NOMO-1 (cell line): ENCODE measurements at regions not wholly inside any gene's neighbourhood (a gene's known extent, or its start where the extent isn't known, plus 50 kb on each side); places are given as distances from the start of the nearest gene placed in this dataset.

Experiments
- DNase-seq, 2 experiments: peaks; one replicate each; lab custom pipeline; 2025; ENCODE audit not compliant: unreplicated experiment in 2 of 2; lab: John Stamatoyannopoulos, UW

DNA sequence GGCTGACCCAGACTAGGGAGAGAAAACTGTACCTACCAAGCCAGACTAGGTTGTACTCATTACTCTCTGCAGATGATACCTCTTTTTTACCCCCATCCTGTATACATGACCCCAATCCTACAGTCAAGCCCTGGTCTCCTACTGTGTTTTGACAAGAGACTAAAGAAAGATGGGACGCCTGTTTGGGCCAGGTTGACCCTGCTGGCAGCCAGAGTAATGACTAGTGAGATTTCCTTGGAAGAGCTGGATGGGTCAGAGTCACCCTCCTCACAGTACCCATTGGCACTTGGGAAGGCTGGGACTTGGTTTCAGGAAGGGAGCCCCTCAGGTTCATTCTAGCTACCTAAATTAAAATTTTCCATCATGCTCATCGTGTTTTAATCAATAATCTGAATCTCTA, 89.7 kb upstream of the NR4A3 start:
- no peak for DNase-seq

DNA sequence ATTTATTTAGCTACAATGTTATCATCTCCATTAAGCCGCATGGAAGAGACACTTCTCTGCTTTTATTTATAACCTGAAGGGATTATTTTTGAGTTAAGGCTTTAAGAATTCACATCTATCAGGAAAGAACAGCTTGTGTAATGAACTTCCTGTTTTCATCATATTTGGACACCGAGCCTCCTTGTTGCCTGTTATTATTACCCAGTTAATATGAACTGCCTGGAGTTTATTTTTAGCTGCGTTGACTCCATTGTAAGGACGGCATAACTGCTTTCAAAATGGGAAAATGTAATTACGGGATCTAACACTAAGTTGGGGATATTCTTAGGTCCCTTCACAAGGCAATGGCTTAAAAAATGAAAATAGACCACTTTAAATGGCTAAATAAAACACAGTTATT, 89.0 kb upstream of the NR4A3 start:
- peak; percentile 30 to 58 for DNase-seq

DNA sequence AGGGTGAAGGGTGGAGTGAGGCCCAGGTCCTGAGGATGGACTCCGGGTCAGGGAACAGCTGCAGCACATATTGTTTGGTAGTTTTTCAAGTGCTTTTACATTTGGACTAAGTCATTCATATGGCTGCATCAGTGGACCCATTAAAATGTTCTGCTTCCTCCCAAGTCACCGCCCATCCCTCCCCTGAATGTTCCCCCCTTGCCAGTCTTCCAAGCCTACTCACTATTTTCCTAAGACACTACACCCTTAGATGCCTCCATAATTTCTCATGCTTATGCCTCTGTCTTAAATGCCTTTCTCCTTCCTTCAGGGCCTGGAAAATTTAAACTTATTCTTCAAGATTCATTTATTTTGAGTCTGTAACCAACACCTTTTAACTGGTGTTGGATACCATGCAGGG, 86.6 kb upstream of the NR4A3 start:
- no peak for DNase-seq

DNA sequence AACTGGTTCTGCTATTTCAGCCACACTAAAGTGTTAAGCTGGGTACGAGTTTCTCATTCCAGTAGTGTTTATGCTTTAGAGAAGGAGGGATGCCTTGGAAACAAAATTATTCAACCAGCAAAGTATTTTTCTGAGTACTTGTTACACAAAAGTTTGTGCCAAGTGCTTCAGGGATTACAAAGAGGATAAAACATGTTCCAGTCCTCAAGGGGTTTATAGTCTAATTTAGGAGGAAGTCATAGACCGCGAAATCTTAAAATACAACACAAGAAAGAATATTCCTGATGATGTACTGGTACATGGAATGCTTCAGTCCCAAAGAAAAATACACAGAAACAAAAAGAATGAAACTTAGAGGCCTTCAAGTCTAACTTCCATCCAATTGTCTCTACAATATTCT, 85.4 kb upstream of the NR4A3 start:
- DNase-seq = no peak

DNA sequence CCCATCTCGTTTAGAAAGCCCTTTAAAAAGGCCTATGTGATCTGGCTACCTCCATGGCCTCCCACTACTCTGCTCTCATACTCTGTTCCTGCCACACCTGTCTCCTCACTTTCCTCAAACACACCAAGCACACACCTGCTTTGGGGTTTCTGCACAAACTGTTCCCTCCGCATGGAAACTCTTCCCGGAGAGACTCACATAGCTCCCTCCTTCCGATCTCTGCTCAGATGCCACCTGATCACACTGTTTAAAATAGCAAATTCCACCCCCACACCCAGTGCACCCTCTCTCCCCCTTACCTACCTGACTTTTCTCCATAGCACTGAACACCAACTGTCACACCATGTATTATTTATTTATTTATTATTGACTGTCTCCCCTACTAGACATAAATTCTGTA, 84.0 kb upstream of the NR4A3 start:
- DNase-seq = no peak

DNA sequence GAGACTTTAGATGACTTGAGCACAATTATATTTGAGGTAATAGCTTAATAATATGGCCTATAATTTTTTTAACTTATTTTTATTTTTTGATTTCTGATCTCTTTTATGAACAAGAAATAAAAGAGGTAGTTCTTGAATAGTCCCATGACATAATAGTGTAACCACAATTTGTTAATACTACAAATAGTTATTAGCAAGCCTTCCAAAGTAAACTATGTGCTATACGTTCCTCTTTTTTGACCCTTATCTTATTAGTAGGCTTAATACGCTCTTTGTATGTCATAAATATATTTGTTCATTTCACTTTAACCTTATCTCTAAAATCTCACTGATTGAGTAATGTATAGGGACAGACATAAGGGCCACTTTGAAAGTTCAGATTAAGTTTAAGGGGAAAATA, 78.7 kb upstream of the NR4A3 start:
- DNase-seq = no peak

DNA sequence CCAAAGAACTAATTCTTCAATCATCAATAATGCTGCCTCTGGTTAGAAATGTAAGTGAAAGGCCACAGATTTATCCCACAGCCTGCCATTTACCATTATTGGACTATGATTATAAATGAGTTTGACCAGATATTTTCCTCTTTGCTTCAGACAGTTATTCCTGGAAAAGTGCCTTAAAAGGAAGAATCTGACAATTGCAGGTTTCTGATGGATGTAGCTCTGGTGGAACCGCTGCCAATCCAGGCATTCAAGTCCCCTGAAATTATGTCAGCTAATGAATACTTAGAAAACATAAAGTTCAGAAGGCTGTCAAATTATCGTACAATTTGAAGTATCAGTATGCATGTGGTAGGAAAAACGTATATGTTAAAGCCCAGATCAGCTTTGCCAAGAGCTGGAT, 78.2 kb upstream of the NR4A3 start:
- no peak for DNase-seq

DNA sequence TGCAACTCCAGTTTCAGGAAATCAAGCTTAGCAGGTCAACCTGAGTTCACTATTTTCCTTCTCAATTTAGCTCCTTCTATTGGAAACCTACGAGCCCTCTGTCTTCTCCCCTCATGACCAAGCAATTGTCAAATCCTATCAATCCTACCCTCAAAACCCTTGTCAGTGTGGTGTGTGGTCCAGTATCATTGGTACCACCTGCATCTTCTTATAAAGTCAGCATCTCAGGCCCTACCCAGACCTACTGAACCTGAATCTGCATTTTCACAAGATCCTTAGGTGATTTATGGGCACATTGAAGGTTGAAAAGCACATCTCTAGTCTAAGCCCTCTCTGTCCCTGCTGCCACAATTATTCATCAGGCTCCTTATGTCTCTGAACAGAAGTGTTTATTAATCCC, 77.6 kb upstream of the NR4A3 start:
- no peak for DNase-seq

DNA sequence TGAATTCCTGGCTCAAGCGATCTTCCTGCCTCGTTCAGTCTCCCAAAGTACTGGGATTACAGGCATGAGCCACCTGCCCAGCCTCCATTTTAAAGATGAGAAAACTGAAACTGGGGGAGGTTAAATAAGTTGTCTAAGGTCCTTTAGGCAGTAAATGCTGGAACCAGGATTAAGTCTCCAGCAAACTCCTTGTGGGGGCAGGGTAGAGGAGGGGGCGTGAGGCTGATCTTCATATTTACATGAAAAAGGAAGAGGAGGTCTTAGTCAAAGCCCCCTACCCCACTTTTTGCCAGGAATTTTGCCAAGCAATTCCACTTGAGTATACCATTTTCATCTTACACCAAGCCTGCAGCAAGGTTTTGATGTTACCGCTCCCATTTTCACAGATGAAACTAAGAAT, 76.6 kb upstream of the NR4A3 start:
- DNase-seq = no peak

DNA sequence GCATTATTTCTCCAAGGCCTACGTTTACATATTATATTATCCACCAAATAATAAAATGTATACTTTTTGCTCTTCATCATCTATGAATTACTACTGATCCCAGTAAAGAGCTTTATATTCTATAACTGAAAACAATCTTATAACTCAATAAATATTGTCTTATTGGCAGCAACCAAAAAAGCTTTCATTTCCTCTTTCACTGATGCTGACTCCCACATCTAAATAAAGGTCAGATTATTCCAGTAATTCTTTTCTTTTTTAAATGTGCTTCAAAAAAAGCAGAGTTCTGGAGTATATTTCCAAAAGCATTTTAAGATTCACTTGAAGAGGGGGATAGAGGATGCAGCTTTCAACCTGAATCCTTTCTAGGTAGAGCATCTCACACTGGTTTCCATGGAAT, 75.3 kb upstream of the NR4A3 start:
- no peak for DNase-seq

DNA sequence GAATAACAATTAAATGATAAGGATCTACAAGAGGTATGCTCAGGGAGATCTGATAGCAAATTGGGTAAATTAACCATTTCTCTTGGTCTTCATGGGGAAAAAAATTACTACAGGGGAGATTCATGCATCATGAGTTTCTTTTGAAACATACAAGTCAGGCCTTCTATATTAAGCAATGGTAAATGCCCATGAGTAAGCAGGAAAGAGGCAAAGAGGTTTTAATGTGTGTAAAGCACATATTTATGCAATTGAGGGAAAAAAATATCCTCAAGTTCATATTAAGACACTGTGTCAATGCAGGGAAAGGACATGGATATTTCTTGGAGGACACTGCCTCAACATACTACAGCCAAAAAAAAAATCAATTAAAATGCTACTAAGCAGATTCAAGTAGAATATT, 73.4 kb upstream of the NR4A3 start:
- DNase-seq = peak; percentile 31 to 86

DNA sequence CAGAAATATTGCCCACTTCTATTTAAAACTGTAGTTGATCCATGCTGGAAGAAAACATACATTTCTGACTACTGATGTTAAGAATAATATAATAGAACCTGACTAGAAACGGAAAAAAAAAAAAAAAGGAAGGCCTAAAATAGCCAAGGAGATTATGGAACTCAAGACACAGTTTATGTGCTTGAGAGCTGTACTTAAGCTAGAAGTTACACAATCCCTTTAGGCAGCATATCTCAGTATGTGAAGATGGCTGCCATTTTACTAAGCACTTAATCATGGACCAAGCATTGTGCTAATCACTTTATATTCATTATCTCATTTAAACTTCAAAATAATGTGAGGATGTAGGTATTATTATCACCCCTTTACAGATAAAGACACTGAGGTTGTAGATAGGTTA, 73.0 kb upstream of the NR4A3 start:
- DNase-seq = peak; percentile 69 to 88

DNA sequence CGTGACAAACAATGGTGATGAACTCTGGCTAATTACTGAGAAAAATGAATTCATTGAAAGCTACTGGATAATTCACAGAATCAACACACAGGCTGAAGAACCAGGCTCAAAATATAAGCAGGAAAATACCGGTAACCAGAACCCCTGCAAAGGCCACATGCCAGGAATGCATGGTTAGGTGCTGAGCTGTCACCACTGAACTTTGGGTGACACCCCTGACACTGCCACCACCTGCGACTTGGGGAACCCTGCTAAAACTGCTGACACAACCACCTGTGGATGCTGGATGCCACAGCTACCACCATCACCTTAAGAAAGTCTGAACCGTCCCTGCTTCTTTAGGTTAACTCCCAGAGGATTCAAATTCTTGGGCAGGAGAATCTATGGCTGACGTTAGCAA, 72.0 kb upstream of the NR4A3 start:
- DNase-seq = no peak

DNA sequence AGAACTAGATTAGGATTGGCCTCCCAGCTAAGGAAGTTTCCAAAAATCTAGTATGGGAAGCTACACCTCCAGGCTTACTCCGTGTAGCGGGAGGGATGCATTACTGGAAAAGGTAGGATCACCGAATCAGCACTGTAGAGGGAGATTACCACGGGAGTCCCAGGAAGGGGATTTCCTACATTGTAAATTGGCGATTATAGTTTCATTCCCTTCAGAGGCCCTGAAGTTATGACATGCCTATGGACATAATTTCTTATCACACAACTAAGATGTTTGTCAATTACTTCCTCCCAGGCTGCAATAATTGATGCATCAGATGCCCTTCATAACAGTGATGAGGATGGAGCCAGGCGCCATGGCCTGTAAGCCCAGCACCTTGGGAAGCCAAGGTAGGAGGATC, 71.2 kb upstream of the NR4A3 start:
- DNase-seq = no peak

DNA sequence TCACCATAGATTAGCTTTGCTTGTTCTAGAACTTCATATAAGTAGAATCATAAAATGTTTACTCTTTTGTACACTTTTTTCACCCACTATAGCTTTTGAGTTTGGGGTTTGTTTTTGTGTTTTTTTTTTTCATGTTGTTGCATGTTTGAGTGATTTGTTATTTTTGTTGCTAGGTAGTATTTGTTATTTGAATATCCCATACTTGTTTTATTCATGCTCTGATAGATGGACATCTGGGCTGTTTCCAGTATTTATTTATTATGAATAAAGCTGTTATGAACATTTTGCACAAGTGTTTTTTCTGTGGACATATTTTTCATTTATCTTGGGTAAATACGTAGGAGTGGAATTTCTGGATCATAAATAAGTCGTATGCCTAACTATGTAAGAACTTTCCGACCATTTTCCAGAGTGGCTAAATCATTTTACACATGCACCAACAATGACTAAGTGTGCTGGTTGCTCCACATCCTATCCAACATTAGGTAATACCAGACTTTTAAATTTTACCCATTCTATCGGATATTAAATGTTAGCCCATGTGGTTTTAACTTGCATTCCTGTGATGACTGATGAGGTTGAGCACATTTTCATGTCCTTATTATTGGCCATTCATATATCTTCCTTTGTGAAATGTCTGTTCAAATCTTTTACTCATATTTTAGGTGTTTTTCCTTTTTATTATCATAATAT, 69.1 kb upstream of the NR4A3 start:
- DNase-seq = no peak

DNA sequence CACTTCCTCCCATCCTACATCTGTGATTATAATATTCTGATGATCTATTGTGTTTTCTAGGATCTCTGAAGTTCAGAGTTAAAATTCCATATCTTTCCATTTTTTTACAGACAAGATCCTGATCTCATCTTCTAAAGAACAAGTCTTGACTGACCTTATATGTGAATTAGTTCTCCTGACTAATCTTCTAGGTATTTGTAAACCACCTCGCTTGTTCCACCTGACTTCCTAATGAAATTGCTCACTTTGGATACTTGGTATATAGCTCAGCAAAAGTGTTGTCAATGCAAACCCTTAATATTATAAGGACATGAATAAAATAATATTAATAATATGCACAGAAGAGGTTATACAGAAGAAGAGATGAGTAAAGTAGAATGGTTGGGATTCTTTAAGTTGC, 68.2 kb upstream of the NR4A3 start:
- DNase-seq = no peak

DNA sequence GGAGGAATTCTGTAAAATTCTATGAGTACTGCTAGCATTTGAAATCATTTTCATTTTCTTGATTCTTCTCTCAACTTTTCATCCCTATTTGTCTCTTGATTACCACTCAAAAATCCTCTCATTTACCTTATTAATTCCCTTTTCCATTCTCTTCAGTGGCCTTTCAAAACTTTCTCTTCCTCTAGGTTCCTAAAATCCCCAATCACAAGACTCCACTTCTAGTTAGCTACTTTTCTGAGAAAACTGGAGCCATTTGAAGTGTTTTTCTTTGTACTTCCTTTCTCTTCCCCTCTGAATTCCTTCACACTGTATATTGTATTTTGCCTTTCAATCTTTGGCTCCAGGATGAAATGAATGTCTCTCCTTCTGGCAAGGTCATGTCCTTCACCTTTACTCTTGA, 61.3 kb upstream of the NR4A3 start:
- no peak for DNase-seq

DNA sequence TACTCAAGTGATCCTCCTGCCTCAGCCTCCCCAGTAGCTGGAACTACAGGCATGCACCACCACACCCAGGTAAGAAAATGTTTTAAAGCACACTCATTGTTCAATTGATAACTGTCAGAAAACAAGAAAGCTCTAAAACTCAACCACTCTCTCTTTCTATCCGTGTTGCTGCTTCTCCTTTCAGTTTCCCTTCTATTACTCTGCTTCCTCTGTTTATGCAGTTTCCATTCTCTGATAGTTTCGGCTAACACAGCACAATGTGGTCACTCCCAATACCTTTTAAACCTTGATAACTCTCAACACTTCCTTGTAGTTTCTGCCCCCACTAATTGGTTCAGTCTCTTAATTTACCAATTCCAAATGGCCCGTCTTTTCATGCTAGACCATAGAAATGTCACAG, 59.2 kb upstream of the NR4A3 start:
- peak; percentile 40 to 89 for DNase-seq
